Effector memory CD8-positive, alpha-beta T cell (primary cell): ENCODE measurements at regions not wholly inside any gene's neighbourhood (a gene's known extent, or its start where the extent isn't known, plus 50 kb on each side); places are given as distances from the start of the nearest gene placed in this dataset.

Experiments used
- ATAC-seq: fragments of 150-1000 bp; cut with Tn5 transposase; replicated peaks from 2 replicates; pipeline ENCODE4 v1.10.0; 2021; ENCODE audit warnings: mild to moderate bottlenecking, moderate library complexity
- DNase-seq, 3 experiments: peaks; one replicate each; pipeline ENCODE4 v3.0.0; 2021
- H3K27ac Mint-ChIP-seq, 2 donors: one replicate each; pipeline ENCODE4 v1.8.0; 2022; ENCODE audit warnings: mild to moderate bottlenecking in 2 of 2, mixed read lengths in 2 of 2, moderate library complexity in 2 of 2
- H3K27me3 Mint-ChIP-seq, 2 donors: one replicate each; pipeline ENCODE4 v1.8.0; 2022; ENCODE audit warnings: mixed read lengths in 2 of 2
- H3K36me3 Mint-ChIP-seq: one replicate; pipeline ENCODE4 v1.8.0; 2022; ENCODE audit warnings: mild to moderate bottlenecking, moderate library complexity, mixed read lengths; ENCODE audit not compliant: insufficient read depth
- H3K4me1 Mint-ChIP-seq, 2 donors: one replicate each; pipeline ENCODE4 v1.8.0; 2022; ENCODE audit warnings: low read depth in 2 of 2, mixed read lengths in 2 of 2
- H3K4me3 Mint-ChIP-seq, 2 donors: one replicate each; pipeline ENCODE4 v1.8.0; 2022; ENCODE audit warnings: mild to moderate bottlenecking in 2 of 2, mixed read lengths in 2 of 2, moderate library complexity in 2 of 2
- H3K9me3 Mint-ChIP-seq, 2 donors: one replicate each; pipeline ENCODE4 v1.8.0; 2022; ENCODE audit warnings: mixed read lengths in 2 of 2

DNA sequence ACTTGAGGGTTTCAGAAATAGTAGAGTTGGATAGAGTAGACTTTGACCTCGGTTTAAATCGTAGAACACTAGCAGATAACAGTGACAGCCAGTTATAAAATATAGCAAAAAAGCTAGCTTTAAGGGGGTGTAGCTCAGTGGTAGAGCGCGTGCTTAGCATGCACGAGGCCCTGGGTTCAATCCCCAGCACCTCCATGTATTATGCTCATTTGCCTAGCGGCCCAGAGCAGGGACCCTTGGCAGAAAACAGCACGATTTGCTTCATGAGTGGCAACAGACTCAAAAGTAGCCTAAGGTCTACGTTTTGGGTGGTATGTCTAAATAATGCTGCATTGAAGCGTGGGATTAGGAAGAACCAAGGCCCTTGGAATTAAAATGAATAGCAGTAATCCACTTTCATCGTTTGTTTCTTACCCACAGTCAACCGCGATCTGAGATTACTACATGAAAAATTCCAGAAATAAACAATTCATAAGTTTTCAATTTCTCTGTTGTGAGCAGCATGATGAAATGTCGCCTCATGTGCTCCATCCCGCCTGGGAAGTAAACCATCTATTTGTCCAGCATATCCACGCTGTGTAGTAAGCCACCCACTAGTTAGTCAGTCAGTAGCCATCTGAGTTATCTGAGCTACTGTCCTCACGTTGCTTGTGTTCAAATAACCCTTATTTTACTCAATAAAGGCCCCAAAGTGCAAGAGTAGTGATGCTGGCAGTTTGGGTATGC is 184.9 kb downstream of the GPX5 start:
- Mint-ChIP-seq H3K27me3 (peaks cover 61 to 71% of the 10 kb centered on the region in 2 donors), H3K9me3 (peaks cover 5 to 19% of the 10 kb centered on the region in 2 donors), H3K4me1 (peaks cover 7 to 8% of the 10 kb centered on the region in 2 donors), H3K36me3 (peaks cover 3% of the 10 kb centered on the region), H3K4me3 (no peak overlapping the region), H3K27ac (no peak overlapping the region)
- ATAC-seq (no peak), DNase-seq (no peak)

DNA sequence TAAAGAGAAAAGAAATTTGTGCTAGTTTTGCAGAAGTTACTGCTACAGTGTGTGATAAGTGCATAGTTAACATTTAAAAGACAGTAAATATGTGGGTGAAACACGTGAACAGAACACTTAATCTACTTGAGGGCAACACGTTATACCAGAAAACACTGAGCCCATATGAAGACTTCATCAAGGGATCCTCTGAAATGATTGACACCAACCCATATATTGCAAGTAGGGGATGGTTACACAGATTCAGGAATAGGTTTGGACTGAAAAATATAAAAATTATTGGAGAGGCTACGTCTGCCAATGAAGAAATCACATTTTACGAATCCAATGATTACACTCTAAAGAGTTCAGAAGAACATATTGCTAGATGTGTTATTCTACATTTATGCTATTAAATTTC is 185.6 kb downstream of the GPX5 start:
- peaks cover 5 to 19% of the 10 kb centered on the region in 2 donors for H3K9me3 Mint-ChIP-seq
- no peak overlapping the region for H3K27ac Mint-ChIP-seq
- H3K27me3 Mint-ChIP-seq = peaks cover 59 to 70% of the 10 kb centered on the region in 2 donors
- no peak for ATAC-seq
- no peak for DNase-seq
- H3K4me1 Mint-ChIP-seq = peaks cover 7 to 8% of the 10 kb centered on the region in 2 donors
- H3K36me3 Mint-ChIP-seq = peaks cover 3% of the 10 kb centered on the region
- no peak overlapping the region for H3K4me3 Mint-ChIP-seq

DNA sequence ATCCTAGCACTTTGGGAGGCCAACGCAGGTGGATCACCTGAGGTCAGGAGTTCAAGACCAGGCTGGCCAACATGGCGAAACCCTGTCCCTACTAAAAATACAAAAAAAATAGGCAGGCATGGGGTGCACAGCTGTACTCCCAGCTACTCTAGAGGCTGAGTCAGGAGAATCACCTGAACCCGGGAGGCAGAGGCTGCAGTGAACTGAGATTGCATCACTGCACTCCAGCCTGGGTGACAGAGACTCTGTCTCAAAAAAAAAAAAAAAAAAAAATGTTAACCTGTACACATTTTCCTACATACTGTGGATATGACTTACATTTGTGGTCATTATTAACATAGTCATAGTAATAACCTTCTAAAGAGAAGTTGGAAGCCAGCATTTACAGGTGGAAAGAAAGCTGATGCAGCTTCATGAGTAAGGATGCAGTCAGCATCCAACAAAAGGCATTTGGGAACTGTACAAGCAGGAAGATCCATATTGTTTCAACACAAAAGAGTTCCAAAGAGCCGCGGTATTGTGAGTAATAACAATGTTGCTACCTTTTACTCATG is 186.2 kb downstream of the GPX5 start:
- Mint-ChIP-seq H3K36me3 (peaks cover 3% of the 10 kb centered on the region), H3K27ac (no peak overlapping the region), H3K9me3 (peaks cover 5 to 16% of the 10 kb centered on the region in 2 donors), H3K27me3 (peaks cover 59 to 70% of the 10 kb centered on the region in 2 donors), H3K4me3 (no peak overlapping the region), H3K4me1 (peaks cover 7 to 8% of the 10 kb centered on the region in 2 donors)
- DNase-seq = no peak
- ATAC-seq = no peak

DNA sequence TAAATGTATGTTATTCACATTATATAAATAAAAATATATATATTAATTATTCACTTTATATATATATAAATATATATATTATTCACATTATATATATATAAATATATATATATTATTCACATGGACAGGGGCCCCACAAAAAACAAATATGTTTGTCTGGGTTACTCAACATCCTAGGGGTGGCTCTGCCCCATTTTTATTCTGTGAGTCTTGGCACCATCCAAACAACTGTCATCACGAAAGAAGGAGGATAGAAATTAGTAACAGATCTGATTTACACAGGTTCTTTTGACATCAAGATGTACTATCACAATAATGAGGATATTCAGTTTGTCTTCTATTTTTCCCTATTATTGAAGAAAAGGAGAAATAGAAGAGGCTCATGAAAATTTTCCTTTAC is 187.3 kb downstream of the GPX5 start:
- Mint-ChIP-seq H3K36me3 (peaks cover 3% of the 10 kb centered on the region), H3K4me3 (no peak overlapping the region), H3K9me3 (peaks cover 5 to 6% of the 10 kb centered on the region in 2 donors), H3K27me3 (peaks cover 59 to 70% of the 10 kb centered on the region in 2 donors), H3K27ac (no peak overlapping the region), H3K4me1 (peaks cover 7 to 8% of the 10 kb centered on the region in 2 donors)
- ATAC-seq (no peak), DNase-seq (no peak)

DNA sequence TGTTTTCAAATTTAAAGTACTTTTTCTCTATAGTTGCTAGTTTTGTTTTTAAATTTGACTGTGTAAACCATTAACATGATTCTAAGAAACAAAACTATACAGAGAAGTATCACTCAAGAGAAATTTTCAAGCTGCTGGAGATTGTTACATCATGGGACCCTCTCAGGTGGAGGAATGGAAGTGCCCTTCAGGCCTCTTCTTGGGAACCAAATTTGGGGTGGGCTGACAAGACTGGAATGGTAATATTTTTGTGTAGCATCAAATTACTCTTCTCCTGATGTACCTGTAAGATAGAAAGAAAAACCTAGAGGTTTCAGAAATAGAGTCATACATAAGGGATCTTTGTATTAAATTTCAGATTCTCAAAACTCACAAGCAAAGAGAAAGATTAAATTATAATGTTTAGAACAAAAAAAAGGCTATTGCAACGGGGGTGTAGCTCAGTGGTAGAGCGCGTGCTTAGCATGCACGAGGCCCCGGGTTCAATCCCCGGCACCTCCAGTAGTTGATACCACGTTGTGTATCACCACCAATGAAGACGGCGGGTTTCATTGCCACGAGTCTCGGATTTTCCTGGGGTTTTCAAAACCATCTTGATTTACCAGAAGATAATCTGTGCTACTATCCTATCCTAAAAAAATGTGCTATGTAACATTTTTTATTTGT is 193.7 kb downstream of the GPX5 start:
- H3K36me3 Mint-ChIP-seq = no peaks in the 10 kb centered on the region
- DNase-seq (no peak), ATAC-seq (no peak)
- H3K4me3 Mint-ChIP-seq = no peak overlapping the region
- no peaks in the 10 kb centered on the region for H3K9me3 Mint-ChIP-seq
- H3K27me3 Mint-ChIP-seq = peaks cover 72 to 91% of the 10 kb centered on the region in 2 donors
- H3K27ac Mint-ChIP-seq = no peak overlapping the region
- H3K4me1 Mint-ChIP-seq = no peaks in the 10 kb centered on the region

DNA sequence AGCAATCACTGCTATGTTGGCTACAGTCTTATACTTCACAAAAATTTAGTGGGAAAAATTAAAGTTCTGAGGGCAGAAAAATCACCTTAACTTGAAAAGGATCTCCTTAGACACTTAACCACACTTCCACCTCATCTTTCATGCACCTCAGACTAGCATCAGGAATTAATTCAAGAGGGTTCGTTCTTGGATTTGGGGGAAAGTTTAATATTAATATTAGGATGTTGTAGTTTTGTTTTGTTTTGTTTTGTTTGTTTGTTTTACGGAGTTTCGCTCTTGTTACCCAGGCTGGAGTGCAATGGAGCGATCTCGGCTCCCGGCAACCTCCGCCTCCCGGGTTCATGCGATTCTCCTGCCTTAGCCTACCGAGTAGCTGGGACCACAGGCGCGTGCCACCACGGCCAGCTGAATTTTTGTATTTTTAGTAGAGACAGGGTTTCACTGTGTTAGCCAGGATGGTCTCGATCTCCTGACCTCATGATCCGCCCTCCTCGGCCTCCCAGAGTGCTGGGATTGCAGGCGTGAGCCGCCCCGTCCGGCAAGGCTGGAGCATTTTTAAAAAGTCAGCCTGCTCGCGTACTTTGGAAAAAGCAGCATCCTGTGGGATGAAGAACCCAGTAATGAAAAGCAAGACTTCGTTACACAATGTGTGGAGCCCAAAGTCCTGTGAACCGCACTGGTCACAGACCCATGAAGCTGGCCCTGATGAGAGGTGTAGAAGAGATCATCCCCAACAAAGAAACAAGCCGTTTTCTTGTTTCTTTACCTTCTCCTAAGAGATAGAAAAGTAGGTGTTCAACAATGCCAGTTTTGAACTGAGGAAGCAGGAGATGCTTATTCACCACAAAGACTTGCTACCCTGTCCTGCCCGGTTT is 194.9 kb downstream of the GPX5 start:
- ATAC-seq (no peak), DNase-seq (no peak)
- Mint-ChIP-seq H3K36me3 (no peaks in the 10 kb centered on the region), H3K4me3 (no peak overlapping the region), H3K4me1 (no peaks in the 10 kb centered on the region), H3K27ac (no peak overlapping the region), H3K27me3 (peaks cover 72 to 96% of the 10 kb centered on the region in 2 donors), H3K9me3 (no peaks in the 10 kb centered on the region)

DNA sequence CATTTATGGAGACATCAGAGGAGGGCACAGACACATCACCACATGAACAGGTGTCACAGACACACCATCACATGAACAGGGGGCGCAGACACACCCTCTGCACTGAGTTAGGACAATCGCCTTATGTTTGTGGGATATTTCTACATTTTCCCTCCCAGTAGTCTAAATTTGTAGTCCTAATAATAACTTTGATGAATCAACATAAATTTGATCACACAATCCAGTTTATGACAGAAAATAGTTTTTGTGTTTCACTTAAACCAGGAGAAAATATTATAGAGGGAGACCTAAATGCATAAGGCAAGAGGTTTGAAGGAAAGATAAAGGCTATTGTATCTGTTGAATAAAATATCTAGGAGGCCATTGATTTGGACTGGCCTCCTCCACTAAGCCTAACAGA is 195.7 kb downstream of the GPX5 start:
- Mint-ChIP-seq H3K27ac (no peak overlapping the region), H3K9me3 (peaks cover 0 to 1% of the 10 kb centered on the region in 2 donors), H3K27me3 (peaks cover 70 to 96% of the 10 kb centered on the region in 2 donors)

DNA sequence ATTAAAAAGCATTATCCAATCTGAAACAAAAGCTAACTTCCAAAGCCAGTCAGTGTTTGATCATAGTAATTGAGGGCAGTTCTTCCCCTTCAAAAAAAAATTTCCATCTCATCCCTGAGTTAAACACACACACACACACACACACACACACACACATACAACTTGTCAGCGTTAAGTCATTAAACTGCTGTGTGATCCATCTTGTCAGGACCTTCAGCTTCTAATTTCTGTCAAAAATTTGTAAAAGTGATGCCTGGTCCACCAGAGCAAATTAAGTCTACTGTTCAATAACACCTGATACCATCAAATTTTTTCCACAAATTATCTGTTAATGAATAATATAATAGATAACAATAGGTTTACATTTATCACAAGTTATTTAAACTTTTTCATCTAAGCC is 198.7 kb downstream of the GPX5 start:
- peaks cover 12 to 15% of the 10 kb centered on the region in 2 donors for H3K4me1 Mint-ChIP-seq
- ATAC-seq = no peak
- H3K36me3 Mint-ChIP-seq = peaks cover 15% of the 10 kb centered on the region
- H3K27ac Mint-ChIP-seq = no peak overlapping the region
- no peak for DNase-seq
- H3K9me3 Mint-ChIP-seq = peaks cover 0 to 3% of the 10 kb centered on the region in 2 donors
- H3K27me3 Mint-ChIP-seq = peaks cover 59 to 84% of the 10 kb centered on the region in 2 donors
- no peak overlapping the region for H3K4me3 Mint-ChIP-seq

More for the DNA sequence above, 195.7 kb downstream of the GPX5 start:
- Mint-ChIP-seq H3K36me3 (no peaks in the 10 kb centered on the region), H3K4me3 (no peak overlapping the region), H3K4me1 (no peaks in the 10 kb centered on the region)
- ATAC-seq (no peak), DNase-seq (no peak)

DNA sequence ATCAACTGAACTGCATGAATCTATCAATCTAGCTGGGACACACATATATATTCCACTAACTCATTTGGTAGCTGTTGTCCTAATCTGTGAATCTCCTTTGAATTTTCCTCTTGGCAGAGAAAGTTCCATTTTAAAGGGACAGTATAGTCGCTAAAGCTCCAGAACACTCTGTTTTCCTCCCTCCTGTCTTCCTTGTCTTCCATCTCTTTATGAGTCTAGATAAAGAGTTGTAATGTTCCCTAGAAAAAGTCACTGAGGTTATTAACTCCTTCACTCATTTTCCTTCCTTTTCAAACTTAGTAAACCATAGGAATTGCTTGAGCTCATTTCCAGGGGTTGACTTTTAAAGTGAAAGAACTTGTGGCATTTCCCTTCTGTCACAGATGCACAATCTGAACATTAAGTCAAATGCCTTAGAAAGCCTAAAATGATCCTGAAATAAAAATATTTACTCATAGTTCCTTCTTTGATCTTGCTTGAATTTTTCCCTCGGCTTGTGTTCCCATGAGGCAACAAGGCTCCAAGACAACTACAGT is 198.4 kb downstream of the TRIM27 start:
- peaks cover 13 to 16% of the 10 kb centered on the region in 2 donors for H3K4me1 Mint-ChIP-seq
- H3K27ac Mint-ChIP-seq = no peak overlapping the region
- peaks cover 25% of the 10 kb centered on the region for H3K36me3 Mint-ChIP-seq
- DNase-seq (no peak), ATAC-seq (no peak)
- H3K4me3 Mint-ChIP-seq = no peak overlapping the region
- peaks cover 0 to 3% of the 10 kb centered on the region in 2 donors for H3K9me3 Mint-ChIP-seq
- peaks cover 53 to 85% of the 10 kb centered on the region in 2 donors for H3K27me3 Mint-ChIP-seq

DNA sequence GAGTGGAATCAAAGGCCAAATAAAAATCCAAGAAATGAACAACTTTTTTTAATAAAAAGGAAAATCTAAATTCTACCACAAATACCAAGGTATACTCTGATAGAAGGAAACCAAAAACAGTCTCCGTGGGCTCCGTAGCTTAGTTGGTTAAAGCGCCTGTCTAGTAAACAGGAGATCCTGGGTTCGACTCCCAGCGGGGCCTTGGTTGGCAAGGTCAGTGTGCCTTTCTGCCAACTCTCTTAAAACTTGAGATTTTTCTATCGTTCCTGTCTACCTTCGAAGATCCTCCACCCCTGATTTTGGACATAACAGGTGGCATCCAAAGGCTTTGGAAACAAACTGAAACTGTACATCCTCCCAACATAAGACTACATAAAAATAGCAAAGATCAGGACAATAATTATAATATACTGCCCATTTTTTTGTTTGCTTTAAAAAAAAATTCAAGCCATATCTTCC is 197.9 kb downstream of the TRIM27 start:
- Mint-ChIP-seq H3K27ac (no peak overlapping the region), H3K27me3 (peaks cover 52 to 82% of the 10 kb centered on the region in 2 donors), H3K4me3 (no peak overlapping the region), H3K36me3 (peaks cover 26% of the 10 kb centered on the region), H3K4me1 (peaks cover 13 to 16% of the 10 kb centered on the region in 2 donors), H3K9me3 (peaks cover 0 to 3% of the 10 kb centered on the region in 2 donors)
- ATAC-seq = no peak
- DNase-seq = no peak

DNA sequence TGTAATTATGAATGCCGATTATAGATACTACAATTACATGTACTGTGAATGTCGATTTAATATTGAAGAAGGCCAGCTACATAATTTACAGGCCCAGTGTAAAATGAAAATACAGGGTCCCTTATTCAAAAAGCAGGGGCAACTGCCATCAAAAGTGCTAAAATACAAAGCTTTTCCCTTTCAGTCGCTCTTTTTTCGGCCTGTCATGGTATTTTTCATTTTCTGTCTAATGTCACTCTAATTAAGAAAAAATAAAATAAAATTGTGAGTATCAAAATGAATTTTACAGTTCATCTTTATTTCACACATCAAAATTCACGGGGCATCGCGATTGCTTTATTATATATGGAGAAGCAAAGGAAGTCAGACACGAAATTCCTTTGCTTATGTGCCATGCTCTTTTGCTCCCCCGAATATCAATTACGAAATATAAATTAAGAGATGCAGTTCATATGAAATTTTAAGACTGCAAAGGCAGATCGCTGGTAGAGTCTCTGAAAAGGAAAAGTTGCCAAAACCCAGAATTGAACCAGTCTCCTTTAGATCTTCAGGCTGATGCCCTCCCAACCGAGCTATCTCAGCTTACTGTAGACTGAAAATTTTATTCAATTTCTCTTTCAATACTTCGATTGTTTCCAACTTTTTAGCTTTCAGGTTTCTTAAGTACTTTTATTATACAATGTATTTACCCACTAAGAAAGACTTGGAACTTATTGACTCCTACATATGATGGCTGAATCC is 197.0 kb downstream of the TRIM27 start:
- Mint-ChIP-seq H3K4me3 (no peak overlapping the region), H3K27me3 (peaks cover 47 to 80% of the 10 kb centered on the region in 2 donors), H3K4me1 (peaks cover 13 to 16% of the 10 kb centered on the region in 2 donors), H3K27ac (no peak overlapping the region), H3K9me3 (peaks cover 0 to 3% of the 10 kb centered on the region in 2 donors), H3K36me3 (peaks cover 26% of the 10 kb centered on the region)
- ATAC-seq (no peak), DNase-seq (no peak)

DNA sequence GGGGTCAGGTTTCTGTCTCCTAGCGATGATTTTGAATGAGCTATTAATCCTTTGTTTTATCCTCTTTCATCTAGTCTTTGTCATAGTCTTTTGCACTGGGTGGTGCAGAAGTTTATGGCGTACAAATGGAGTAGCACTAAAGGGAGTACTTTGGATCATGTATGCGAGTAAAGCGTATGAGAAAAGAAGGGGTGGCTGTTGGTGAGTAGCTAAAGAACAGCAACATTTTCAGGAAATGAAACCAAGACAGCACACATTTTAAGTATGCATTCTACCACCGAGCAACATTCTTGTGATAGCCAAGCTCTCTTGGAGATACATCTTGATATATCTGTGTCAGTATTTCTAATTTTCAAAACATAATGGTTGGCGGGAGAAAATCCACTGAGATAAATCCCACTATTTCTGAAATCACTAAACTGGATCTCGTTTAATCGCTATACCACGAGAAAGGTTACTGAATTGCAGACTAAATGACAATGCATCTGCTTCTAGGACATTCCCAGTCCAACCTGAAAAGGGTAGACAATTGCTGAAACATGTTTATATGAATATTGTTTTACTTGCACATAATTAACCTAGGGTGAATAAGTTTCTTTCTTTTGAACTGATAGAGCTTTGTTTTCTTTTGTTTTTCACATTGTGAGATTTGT is 196.1 kb downstream of the TRIM27 start:
- peaks cover 13 to 16% of the 10 kb centered on the region in 2 donors for H3K4me1 Mint-ChIP-seq
- H3K27ac Mint-ChIP-seq = no peak overlapping the region
- peaks cover 44 to 80% of the 10 kb centered on the region in 2 donors for H3K27me3 Mint-ChIP-seq
- peak overlapping the region; percentile 89 to 93 for H3K4me3 Mint-ChIP-seq
- peaks cover 0 to 3% of the 10 kb centered on the region in 2 donors for H3K9me3 Mint-ChIP-seq
- no peak for ATAC-seq
- H3K36me3 Mint-ChIP-seq = peaks cover 26% of the 10 kb centered on the region
- DNase-seq = no peak
